Kidney (tissue), 13 donors: ENCODE measurements at regions not wholly inside any gene's neighbourhood (a gene's known extent, or its start where the extent isn't known, plus 50 kb on each side); places are given as distances from the start of the nearest gene placed in this dataset.

Experiments
- DNase-seq, 5 donors: peaks; one replicate each; pipeline ENCODE4 v3.0.0-alpha.2; 2013 to 2020
- FAIRE-seq: peaks from 2 replicates; lab custom pipeline; 2012; peaks lifted over from hg19 to GRCh38; lab: Jason Lieb, UNC
- H3K27ac ChIP-seq, 2 donors: one replicate each; pipeline ENCODE4 v1.7.0; 2013; ENCODE audit warnings: low read depth in 2 of 2, low read length in 2 of 2, inconsistent platforms in 1 of 2
- H3K27me3 ChIP-seq: one replicate; pipeline ENCODE4 v1.7.1; 2013; ENCODE audit warnings: low read length, inconsistent platforms; ENCODE audit not compliant: control insufficient read depth, insufficient read depth
- H3K36me3 ChIP-seq, 3 donors: one replicate each; pipeline versions ENCODE4 v1.7.0 to v1.7.1; 2013; ENCODE audit warnings: low read length in 3 of 3, control low read depth in 1 of 3, inconsistent platforms in 1 of 3; ENCODE audit not compliant: insufficient read depth in 3 of 3, control insufficient read depth in 2 of 3
- H3K4me1 ChIP-seq, 3 donors: one replicate each; pipeline versions ENCODE4 v1.7.0 to v1.7.1; 2013; ENCODE audit warnings: low read length in 3 of 3, inconsistent platforms in 1 of 3, low read depth in 1 of 3; ENCODE audit not compliant: control insufficient read depth in 2 of 3, insufficient read depth in 2 of 3
- H3K4me3 ChIP-seq, 3 donors: one replicate each; pipeline versions ENCODE4 v1.7.0 to v1.8.1; 2013; ENCODE audit warnings: low read length in 3 of 3, control low read depth in 1 of 3, inconsistent platforms in 1 of 3
- H3K9ac ChIP-seq, 3 donors: one replicate each; pipeline versions ENCODE4 v1.7.0 to v1.7.1; 2013; ENCODE audit warnings: low read length in 3 of 3, control low read depth in 1 of 3, inconsistent platforms in 1 of 3
- H3K9me3 ChIP-seq, 3 donors: one replicate each; pipeline versions ENCODE4 v1.7.0 to v1.7.1; 2013; ENCODE audit warnings: low read length in 3 of 3, control low read depth in 1 of 3, inconsistent platforms in 1 of 3; ENCODE audit not compliant: control insufficient read depth in 2 of 3, insufficient read depth in 1 of 3
- intact Hi-C: fragments of 100-400 bp; cut with DNase I; formaldehyde crosslinking; loops from one replicate; pipeline ENCODE4 v1.11.1; 2022
- TF ChIP-seq, protein P1 (sequence below): IDR thresholded peaks from 3 replicates; pipeline ENCODE4 v1.5.1; 2012; ENCODE audit warnings: mild to moderate bottlenecking, moderate library complexity, borderline replicate concordance; ENCODE audit not compliant: insufficient read depth; ENCODE audit errors: extremely low read depth
- donor health status: control.
- donor health status: control.
- donor health status: control.
- donor health status: control.
- donor health status: control.
- donor health status: DM: yes; HTN: yes; CAD: no.
- donor health status: Normal renal cell carcinoma (clear cell type).

DNA sequence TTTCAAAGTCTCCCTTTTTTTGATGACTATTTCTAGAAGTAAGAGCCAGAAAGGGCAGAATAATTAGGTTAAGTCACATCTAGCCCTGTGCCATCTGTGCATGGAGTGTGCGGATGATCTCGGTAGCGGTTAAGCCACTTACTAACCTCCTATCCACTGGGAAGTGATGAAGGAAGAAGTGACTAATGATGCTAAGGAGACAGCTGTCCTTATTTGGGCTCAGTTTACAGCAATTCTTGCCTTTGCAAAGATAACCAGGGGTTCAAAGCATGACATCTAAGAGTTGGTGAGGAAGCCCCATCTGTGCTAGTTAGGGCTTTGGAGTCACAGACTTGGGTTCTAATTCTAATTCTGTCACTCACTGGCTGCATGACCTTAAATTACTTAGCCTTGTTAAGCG lies 62.4 kb upstream of the RREB1 start:
- Histone ChIP-seq H3K27me3 (no peaks in the 10 kb centered on the region), H3K4me1 (peaks cover 0 to 11% (median 4%) of the 10 kb centered on the region in 3 donors), H3K9ac (no peak overlapping the region), H3K9me3 (no peaks in the 10 kb centered on the region), H3K4me3 (no peak overlapping the region), H3K27ac (no peak overlapping the region), H3K36me3 (no peaks in the 10 kb centered on the region)
- intact Hi-C loops = no loop called here
- FAIRE-seq (no peak), DNase-seq (no peak)
- TF ChIP-seq, protein P1, sequence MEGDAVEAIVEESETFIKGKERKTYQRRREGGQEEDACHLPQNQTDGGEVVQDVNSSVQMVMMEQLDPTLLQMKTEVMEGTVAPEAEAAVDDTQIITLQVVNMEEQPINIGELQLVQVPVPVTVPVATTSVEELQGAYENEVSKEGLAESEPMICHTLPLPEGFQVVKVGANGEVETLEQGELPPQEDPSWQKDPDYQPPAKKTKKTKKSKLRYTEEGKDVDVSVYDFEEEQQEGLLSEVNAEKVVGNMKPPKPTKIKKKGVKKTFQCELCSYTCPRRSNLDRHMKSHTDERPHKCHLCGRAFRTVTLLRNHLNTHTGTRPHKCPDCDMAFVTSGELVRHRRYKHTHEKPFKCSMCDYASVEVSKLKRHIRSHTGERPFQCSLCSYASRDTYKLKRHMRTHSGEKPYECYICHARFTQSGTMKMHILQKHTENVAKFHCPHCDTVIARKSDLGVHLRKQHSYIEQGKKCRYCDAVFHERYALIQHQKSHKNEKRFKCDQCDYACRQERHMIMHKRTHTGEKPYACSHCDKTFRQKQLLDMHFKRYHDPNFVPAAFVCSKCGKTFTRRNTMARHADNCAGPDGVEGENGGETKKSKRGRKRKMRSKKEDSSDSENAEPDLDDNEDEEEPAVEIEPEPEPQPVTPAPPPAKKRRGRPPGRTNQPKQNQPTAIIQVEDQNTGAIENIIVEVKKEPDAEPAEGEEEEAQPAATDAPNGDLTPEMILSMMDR = no peak

DNA sequence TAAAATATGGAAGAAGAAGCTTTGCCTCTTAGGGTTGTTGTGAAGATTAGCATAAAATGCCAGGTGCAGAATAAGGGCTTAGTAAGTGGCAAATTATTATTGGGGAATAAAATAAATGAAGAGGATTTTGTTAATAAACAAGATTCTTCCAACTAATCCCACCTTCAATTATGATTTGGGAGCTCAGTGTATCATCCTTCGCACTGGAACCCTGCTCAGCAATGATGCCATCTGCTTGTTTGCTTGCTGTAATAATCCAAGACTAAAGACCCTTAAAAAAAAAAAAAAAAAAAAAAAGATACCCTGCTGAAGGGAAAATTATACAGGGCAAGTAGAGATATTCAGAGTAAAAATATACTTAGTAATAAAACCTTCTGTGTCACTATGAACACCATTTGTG lies 62.0 kb upstream of the RREB1 start:
- Histone ChIP-seq H3K4me3 (no peak overlapping the region), H3K9me3 (no peaks in the 10 kb centered on the region), H3K27ac (no peak overlapping the region), H3K9ac (no peak overlapping the region), H3K27me3 (no peaks in the 10 kb centered on the region), H3K36me3 (no peaks in the 10 kb centered on the region), H3K4me1 (peaks cover 0 to 11% (median 4%) of the 10 kb centered on the region in 3 donors)
- intact Hi-C loops = no loop called here
- no peak for DNase-seq
- FAIRE-seq = no peak
- TF ChIP-seq, protein P1 = no peak

DNA sequence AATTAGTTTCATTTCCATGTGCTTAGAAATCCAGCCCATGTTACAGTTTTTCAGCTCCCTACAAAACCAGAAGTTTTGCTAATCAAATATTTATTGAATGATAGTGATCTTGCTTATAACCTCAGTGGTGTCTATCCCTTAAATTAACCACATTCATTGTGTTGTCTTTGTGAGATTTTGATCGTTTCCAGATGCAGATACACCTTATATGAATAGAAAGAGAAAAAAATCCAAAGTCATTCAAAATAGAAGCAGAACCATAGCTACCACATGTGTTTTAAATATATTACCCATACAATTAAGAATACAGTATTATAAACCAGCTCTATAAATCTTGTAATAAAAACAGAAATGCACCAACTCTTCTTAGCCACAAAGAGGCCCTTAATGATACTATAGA lies 60.6 kb upstream of the RREB1 start:
- Histone ChIP-seq H3K36me3 (no peaks in the 10 kb centered on the region), H3K27me3 (no peaks in the 10 kb centered on the region), H3K9ac (no peak overlapping the region), H3K9me3 (no peaks in the 10 kb centered on the region), H3K27ac (no peak overlapping the region), H3K4me1 (peaks cover 0 to 6% (median 0%) of the 10 kb centered on the region in 3 donors), H3K4me3 (no peak overlapping the region)
- DNase-seq (no peak), FAIRE-seq (no peak)
- intact Hi-C loops = no loop called here
- TF ChIP-seq, protein P1 = no peak

DNA sequence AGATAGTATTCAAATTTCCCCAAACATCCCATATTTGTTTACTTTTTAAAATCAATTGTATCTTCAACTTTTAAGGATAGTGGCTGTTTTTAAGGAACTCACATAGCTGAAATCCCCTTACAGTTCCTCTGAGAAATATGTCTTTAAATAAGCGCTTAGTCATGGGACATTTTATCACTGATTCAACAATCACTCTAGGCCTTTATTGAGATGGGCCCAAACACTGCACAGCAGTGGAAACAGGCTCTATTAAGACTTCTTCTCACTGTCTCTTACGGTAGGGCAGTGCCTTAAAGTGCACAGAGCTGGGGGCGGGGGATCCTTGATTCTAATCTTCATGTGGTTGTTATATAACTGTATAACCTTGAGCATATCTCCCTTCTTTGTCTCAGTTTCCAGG lies 59.8 kb upstream of the RREB1 start:
- no peak overlapping the region for H3K4me3 ChIP-seq
- no peak for FAIRE-seq

More for the DNA sequence above, 59.8 kb upstream of the RREB1 start:
- H3K27ac ChIP-seq = no peak overlapping the region
- TF ChIP-seq, protein P1 = no peak
- no peaks in the 10 kb centered on the region for H3K9me3 ChIP-seq
- intact Hi-C loops = no loop called here
- no peak overlapping the region for H3K9ac ChIP-seq
- DNase-seq = no peak
- no peaks in the 10 kb centered on the region for H3K4me1 ChIP-seq
- H3K36me3 ChIP-seq = no peaks in the 10 kb centered on the region
- no peaks in the 10 kb centered on the region for H3K27me3 ChIP-seq
